Fibroblast of skin of scalp (primary cell): ENCODE measurements at regions not wholly inside any gene's neighbourhood (a gene's known extent, or its start where the extent isn't known, plus 50 kb on each side); places are given as distances from the start of the nearest gene placed in this dataset.
"Not testable (repeated sequence)": the region's sequence is repeated elsewhere in the genome, so short reads cannot be mapped to it uniquely, and the experiment has no call there.

Source experiments
- DNase-seq: peaks from one replicate; pipeline ENCODE4 v3.0.0-alpha.2; 2013

DNA sequence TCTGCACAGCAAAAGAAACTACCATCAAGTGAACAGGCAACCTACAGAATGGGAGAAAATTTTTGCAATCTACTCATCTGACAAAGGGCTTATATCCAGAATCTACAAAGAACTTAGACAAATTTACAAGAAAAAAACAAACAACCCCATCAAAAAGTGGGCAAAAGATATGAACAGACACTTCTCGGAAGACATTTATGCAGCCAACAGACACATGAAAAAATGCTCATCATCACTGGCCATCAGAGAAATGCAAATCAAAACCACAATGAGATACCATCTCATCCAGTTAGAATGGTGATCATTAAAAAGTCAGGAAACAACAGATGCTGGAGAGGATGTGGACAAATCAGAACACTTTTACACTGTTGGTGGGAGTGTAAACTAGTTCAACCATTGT lies 216.3 kb upstream of the STXBP5 start:
- not testable (repeated sequence) for DNase-seq

DNA sequence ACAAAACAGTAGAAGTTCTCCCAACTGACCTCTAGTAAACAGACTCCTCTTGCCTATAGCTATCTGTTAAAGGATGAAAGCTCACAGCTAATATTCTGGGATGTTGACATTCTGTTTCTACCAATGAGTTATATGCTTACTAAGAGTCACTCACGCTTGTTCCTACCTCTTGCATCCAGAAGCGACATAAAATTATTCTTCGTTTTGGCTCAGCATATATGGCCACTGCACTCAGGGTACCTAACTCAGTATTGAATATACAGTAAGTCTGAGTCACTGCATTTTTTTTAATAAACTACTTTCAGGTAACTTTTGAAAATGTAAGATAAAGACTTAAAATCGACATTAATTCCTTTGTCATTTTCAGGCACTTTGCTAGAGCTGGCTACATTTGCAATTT lies 214.4 kb upstream of the STXBP5 start:
- no peak for DNase-seq

DNA sequence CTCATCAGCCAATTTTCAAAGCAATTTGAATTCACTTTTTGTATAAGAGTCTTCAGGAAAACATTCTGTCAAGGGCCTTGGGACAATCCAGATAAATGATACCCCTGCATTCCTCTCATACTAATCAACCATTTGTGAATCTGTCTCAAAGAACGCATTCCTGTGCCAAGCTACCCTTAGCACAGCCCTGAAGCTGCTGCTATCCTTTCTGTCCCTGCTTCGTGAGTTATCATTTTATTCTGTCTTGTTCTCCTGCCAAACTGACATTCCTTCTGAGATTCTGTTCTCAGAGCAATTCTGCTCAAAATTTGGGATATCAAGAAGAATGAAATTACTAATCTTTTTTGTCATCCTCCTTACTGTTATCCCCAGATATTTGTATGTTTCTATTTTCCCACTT lies 213.9 kb upstream of the STXBP5 start:
- DNase-seq, result peak; percentile 77

DNA sequence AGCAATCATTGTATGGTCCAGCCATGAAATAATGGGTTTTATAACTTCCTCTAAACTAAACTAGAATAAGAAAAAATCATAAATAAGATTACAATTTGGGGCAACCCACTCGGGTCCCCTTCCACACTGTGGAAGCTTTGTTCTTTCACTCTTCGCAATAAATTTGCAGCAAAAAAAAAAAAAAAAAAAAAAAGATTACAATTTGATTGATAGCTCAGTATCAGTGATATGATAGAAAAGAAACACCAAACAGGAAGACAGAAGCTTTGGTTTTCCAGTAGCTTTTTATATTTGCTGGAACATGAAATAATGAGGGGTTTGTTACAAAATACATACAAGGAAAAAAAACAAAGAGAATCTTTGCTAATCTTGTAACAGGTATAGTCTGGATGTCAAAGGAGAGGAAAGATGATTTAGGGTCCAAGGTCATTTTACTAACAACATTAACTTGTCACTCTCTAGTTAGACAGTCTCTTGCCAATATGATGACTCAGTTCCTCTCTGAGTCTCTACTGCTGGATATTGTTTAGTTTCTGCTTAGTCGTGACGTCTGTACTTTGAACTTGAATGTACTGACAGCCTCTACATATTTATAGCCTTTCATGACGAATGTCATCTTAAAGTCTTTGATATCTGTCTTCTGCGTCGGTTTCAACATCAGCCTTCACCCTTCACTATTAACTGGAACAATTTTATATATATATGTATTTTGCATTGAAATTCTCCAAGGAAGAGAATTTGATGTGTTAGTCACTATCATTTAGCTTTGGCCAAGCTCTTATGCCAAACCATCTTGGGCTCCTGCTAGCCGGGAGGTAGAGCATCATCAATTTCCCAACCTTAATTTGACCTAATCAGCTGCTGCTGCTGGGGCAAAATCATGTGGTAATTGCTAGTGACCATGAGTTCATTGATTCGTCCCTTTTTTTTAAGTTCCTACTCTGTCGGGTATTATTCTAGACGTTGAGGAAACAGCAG lies 213.1 kb upstream of the STXBP5 start:
- peak; percentile 45 for DNase-seq

DNA sequence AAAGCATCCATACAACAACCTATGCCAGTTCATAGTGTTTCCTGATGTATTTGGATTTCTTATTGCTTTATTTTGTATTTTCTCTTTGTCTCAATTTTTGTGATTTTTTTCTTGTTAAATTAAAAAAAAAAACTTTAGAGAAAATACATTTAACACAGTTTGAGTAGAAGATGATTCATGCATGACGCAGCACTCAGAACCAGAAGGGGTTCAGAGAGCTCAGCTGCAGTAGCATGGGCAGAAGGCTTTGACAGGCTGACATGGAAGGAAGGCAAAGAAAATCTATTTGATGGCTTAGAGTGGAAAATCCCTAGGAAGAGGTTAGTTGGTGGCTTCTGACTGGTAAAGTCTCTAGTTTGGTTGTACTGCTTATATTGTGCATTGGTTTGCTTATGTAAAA lies 207.2 kb upstream of the STXBP5 start:
- DNase-seq, result peak; percentile 64

DNA sequence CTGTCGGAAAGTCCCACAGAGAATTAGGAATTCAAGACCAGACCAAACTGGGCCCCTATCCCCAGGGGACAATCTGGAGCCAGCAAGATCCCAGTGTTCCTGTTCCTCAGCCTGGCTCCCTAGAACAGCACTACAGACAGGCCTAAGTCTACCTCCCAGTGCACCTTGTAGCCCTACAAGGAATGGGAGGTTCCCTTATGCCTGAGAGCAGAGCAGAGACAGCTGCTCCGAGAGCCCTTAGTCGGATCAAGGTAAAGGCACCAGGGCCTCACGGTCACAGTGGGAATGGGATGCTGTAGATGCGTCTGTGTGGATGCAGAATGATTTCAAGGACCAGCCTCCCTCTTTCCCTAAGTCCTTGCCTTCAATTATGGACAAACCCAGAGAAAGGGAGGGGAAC lies 204.5 kb upstream of the STXBP5 start:
- peak; percentile 9 for DNase-seq

DNA sequence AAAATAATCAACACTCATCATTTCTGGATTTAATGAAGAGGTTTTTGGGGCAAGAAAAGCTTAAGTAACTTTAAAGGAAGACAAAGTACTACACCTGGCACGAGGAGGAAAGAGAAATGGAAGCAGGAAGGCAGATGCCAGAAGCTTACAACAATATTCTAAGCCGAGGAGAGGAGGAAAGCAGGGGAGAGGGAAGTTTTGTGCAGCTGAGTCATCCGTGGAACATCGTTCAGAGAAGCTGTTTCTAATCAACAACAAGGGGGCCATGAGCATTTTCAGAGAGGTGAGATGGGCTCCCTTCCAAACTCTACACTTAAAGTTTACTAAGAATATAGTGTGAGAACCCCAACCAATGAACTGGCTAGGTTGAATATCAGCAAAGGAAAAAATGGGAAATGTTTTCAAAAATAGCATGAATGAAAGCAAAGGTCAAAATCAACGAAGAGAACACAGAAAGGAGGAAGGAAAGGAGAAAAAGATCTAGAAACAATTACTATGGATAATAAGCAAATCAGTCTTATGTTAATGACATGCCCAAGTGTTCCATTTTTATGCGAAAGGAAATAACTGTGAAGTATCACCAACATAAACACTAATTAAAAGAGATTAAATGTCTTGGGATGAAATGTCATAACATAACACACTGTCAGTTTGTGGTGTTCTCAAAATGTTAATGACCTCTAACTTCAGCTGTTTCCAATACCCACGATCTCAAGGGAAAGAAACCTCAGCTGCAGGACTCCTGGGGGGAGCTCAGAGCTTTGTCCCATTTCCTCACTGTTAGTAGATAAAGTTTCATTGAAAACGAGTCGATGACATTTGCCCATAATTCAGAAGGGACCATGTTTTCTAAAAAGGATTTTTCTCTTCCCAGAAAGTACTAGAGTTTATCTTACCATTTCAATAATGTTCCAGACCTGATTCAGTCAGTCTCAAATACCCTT lies 203.4 kb upstream of the STXBP5 start:
- DNase-seq, result peak; percentile 75

DNA sequence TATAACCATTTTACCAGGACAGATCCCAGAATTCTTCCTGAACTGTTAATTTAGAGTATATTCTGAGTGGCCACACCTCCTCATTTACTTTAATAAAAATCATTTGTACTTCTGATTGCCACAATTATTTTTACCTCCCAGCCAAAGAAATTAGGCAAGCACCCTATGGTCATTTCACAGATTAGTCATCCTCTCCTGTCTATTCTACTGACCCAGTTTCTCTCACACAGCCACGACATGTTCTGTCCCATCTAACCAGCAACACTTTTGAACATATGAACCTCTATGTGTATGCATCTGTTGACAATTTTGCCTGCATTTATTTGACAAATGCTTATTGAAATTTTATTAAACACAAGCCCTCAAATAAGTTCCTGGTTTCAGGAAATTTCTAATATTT lies 202.6 kb upstream of the STXBP5 start:
- DNase-seq, result no peak

DNA sequence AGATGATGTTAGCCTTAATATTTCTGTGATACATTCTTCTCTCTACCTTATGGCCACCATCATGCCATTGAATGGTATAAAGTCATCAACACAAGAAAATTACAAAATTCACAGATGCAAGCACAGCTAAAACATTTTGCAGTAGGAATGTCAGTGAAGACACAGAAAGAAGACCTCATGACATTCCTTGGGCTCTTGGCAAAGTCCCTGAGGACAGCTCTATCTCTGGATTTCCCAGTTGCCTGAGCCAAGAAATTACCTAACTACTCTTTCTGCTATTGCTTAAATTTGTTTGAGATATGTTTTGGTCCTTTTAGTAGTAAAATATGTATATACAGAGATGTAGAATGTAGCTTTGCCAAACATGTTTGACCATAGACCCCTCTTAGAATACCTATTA lies 201.0 kb upstream of the STXBP5 start:
- DNase-seq, result peak; percentile 31

DNA sequence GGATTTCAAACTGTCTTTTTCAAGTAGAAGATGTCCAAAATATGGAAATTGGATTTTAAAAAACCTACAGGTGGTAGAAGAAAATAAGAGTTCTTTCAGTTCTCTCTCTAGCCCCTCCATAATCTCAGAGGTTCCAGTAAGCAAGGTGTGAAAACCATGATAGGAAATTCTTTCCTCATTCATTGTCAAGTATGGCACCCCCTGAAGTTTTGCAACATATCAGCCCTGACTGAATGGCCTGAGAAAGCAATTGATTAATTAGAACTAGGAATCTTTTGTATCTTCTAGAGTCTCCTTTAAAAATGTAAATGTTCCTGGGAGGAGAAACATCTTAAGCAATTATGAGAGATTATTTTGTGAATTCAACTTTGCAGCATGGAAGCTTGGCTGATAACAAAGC lies 198.7 kb upstream of the STXBP5 start:
- DNase-seq, result no peak

DNA sequence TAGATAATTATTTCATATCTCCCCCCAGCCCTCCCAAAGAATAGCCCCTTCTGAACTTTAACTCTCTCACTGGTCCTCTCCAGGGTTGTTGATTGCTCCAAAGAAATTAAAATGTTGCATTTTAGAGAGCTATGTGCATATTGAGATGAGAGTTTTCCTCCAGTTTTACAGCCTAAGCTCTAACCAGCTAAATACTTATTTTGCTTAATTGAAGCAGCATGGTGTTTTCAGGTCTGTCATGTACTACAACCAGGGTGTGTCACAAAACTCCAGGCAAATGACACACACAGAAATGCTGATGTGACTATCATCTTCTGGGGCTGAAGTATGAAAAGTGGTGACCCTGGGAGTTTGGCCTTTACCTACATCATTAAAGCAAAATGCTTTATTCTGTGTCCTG lies 196.8 kb upstream of the STXBP5 start:
- no peak for DNase-seq

DNA sequence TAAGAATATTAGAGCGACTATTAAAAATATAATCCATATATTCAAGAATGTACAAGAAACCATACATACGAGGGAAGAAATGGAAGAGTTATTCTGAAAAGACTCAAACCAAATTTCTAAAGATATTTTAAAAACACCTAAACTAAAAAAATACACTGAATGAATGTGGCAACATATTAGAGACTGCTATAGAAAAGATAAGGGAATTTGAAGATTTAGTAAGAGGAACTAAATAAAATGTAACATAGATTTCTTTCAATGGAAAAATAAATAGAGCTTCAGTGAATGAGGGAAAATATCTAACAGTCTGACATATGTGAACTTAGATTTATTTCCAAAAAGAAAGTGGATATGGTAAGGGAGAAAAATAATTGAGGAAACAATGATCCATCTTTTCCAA lies 194.9 kb upstream of the STXBP5 start:
- DNase-seq, result no peak

DNA sequence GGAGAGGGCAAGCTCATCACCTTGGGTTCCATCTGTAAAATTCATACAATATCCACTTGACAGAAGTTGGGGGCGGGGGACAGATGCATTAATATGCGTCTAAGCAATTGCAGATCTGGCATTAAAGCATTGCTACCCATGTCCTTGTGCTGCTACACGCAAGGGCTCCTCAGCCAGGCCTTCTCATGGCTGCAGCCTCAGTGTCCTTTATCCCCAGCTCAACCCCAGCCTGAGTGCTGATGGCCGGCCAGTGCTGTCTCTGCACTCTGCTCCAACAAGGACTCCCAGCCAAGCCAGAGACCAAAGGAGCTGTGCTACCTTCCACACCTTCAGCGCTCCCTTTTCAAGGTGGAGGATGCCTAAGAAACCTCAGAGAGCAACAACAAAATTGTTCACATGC lies 188.5 kb upstream of the STXBP5 start:
- no peak for DNase-seq

DNA sequence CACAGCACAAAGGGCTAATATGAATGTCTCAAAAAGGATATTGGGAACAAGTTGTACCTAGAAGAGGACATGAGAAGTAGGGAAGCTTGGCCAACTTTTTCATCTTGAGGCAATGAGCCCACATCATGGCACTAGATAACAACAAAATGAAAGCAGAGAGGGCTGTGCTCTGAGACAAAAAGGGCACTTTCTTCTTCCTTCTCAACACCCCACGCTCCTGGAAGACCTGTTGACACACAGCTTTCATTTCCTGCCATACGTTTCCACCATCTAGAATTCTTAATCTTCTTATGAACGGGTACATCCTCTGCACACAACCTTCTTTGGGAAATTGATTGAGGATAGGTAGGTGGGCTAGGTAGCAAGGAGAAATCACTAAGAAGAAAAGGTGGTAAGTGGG lies 187.8 kb upstream of the STXBP5 start:
- no peak for DNase-seq

DNA sequence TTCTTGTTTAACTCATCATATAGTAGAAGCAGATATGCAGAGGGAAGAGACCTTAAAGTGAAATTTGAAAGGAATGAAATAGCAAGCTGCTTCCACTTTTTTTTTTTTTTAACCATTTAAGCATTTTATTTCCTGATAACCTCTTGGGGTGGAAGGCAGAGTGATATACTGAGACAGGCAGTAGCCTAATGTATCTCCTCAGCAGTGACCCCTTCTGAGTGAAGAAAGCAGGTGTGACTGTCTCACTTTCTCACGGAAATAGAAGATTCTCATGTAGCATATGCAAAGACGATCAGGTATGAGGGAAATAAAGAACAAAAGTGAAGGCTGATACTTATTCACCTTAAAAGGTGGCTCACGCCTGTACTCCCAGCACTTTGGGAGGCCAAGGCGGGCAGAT lies 187.1 kb upstream of the STXBP5 start:
- no peak for DNase-seq

DNA sequence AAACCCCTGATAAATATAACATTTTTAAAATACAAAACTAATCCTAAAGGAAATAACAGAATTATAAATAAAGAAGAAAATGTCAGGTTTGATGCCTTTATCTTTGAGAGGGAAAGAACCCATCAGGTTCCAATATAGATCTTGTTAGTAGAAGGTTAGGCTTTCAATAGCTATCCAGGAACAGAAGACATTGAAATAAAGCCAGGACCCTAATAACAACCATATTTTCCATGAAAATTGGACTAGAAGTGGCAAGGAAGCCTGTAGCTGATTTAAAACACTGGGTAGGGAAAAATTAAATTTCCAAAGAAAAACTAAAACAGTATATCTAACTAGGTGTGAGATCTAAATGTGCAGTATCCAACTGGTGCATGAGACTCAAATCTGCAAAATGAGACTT lies 185.2 kb upstream of the STXBP5 start:
- no peak for DNase-seq

DNA sequence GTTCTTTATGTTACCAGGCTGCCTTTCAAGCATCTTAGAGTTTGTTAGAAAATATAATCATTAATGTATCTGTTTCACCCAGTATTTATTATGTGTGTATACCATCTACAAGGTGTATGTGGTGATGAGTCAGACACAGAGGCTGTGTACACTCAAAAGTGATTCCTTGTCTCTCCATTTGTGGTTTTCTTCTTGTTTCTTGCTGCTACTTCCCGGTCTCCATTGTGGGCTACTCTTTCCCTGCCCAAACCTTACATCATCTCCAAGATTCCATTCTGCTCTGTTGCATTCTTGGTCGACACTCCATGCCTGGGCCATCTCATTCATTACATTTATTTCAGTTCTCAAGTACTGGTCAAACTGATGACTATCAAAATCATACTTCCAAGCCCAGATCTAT lies 182.2 kb upstream of the STXBP5 start:
- peak; percentile 46 for DNase-seq

DNA sequence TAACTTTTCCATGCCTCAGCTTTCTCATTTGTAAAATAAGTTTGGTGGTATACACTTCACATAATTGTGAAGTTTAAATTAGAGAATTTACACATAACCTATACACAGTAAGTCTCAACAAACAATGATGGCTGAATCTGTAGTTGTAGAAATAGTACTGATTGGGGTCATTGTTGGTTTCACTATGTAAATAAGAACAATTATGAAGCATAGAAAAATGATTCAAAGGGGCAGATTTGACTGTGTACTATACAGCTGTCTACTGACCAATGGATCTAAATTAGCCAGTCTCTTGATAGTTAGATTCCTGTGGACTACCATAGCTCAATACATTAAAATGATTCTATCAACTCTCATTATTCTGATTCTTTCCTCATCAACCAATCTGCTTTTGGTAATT lies 181.1 kb upstream of the STXBP5 start:
- DNase-seq, result no peak

DNA sequence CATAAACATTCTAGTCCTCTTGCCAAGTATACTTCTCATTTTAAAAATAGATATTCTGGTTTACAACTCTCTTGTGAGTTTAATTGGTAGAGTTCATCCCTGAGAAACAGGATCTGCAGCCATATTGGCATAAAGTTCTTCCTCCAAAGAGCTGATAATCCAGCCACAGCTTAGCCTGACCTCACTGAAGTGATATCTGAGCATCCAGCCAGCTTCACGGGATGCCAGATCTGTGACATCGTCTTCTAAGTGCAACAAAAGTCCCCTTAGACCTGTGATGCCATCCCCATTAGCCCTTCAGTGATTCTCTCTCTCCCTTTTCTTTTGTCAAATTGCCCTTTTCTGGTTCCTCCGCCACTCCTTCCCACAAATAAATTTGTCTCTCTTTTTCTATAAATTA lies 180.6 kb upstream of the STXBP5 start:
- DNase-seq, result no peak

DNA sequence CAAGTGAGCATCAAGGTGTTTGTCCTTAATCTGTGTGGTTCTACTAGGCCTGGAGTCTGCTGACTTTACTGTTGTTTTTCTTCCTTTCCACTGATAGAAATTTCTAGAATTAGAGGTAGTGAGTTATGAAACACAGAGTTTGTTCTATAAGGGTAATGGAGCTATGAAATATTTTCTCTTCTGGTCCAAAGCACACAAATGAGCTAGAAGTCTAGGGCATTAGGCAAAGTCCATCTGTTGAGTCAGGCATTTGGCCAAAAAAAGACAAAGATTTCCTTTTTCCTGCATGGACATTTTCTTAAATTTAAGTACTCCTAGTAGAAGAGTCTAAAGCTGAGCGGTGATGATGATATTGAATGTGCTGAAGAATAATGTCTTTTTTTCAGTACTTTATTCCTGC lies 174.3 kb upstream of the STXBP5 start:
- no peak for DNase-seq

DNA sequence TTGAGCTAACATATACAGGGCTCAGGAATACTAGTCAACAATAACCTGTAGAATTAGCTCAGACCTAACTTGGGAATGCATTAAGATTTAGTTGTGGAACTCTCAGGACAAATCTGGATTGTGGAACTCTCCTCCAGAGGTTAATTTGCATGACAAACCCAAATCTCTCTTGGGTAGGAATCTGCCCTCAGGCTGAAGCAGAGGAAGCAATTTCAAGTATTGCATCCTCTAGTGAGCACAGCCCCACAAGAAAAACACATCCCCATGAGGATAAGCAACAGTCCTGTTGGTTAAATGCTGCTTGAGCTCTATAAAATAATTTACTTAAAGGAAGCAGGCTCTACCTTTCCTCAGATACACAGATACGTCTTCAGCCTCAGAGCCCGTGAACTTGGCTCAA lies 170.9 kb upstream of the STXBP5 start:
- DNase-seq, result peak; percentile 26

DNA sequence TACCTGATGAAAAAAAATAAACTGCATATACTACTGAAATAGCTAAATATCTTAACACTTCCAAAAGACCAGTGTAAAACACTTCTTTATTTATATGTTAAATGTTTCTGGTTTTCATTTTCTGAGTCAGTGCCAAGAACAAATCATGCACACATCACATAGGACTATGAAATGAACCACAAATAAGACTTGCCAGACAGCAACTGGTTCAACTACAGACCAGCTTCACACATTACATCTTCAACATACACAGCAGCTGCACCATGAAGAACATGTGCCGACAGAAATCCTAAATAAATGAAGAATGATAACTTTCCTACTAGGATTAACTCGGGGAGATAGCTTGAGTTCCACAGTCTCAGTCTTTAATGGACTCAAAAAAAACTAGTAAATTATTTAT lies 168.3 kb upstream of the STXBP5 start:
- DNase-seq, result peak; percentile 47

DNA sequence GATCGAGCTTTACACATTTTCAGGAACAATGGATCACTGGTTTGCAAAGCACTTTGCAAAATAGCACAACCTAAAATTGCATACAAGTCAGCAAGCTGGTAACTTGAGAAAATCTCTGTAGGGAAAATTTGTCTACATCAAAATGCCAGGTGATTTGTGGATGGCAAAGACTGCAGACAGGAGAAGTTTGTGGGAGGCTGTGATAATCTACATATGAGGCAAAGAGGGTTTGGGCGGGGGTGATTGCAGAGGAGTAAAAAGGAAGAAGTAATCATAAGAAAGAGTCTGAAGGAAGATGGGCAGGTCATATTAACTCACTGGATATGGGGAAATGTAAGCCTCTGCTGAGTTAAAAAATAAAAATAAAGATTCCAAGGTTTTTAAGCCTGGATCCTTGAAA lies 166.3 kb upstream of the STXBP5 start:
- no peak for DNase-seq
